ENCODE measurements at regions not wholly inside any gene's neighbourhood (a gene's known extent, or its start where the extent isn't known, plus 50 kb on each side); places are given as distances from the start of the nearest gene placed in this dataset.
A peak's percentile ranks its signal among the peaks of the same experiment; 100 is the strongest.
"Not testable (repeated sequence)": the region's sequence is repeated elsewhere in the genome, so short reads cannot be mapped to it uniquely, and the experiment has no call there.

- DNase-seq = peak; percentile 77
Measured at GRCh38 chr20:22691369-22692118, 107.2 kb upstream of the FOXA2 start.

GRCh38 chr20:22692119-22692475 is 107.7 kb upstream of the FOXA2 start:
- no peak for DNase-seq

- not testable (repeated sequence) for DNase-seq
Measured at GRCh38 chr20:22692620-22693019, 108.2 kb upstream of the FOXA2 start.

GRCh38 chr20:22696759-22697158 is 112.4 kb upstream of the FOXA2 start:
- DNase-seq = no peak

GRCh38 chr20:22698259-22698842 is 114.0 kb upstream of the FOXA2 start:
- DNase-seq = no peak

GRCh38 chr20:22699396-22699795 is 115.0 kb upstream of the FOXA2 start:
- no peak for DNase-seq

GRCh38 chr20:22700367-22700766 is 116.0 kb upstream of the FOXA2 start:
- no peak for DNase-seq

- no peak for DNase-seq
Measured at GRCh38 chr20:22701679-22702308, 117.4 kb upstream of the FOXA2 start.

GRCh38 chr20:22703843-22704242 is 119.5 kb upstream of the FOXA2 start:
- DNase-seq = no peak

GRCh38 chr20:22711971-22712755 is 127.8 kb upstream of the FOXA2 start:
- no peak for DNase-seq

GRCh38 chr20:22716821-22717351 is 132.5 kb upstream of the FOXA2 start:
- DNase-seq = no peak

- no peak for DNase-seq
Measured at GRCh38 chr20:22717466-22717865, 133.1 kb upstream of the FOXA2 start.

- no peak for DNase-seq
Measured at GRCh38 chr20:22719167-22719591, 134.8 kb upstream of the FOXA2 start.

GRCh38 chr20:22720206-22720605 is 135.8 kb upstream of the FOXA2 start:
- DNase-seq = no peak

- DNase-seq = no peak
Measured at GRCh38 chr20:22722811-22723210, 138.4 kb upstream of the FOXA2 start.

GRCh38 chr20:22723659-22724058 is 139.3 kb upstream of the FOXA2 start:
- no peak for DNase-seq

GRCh38 chr20:22728146-22728745 is 143.9 kb upstream of the FOXA2 start:
- DNase-seq = no peak

- DNase-seq = no peak
Measured at GRCh38 chr20:22729180-22729579, 144.8 kb upstream of the FOXA2 start.

- DNase-seq = no peak
Measured at GRCh38 chr20:22729616-22730236, 145.4 kb upstream of the FOXA2 start.

GRCh38 chr20:22732751-22733150 is 148.4 kb upstream of the FOXA2 start:
- DNase-seq = no peak

- not testable (repeated sequence) for DNase-seq
Measured at GRCh38 chr20:22734946-22735647, 150.7 kb upstream of the FOXA2 start.

- no peak for DNase-seq
Measured at GRCh38 chr20:22740829-22741228, 156.5 kb upstream of the FOXA2 start.

Measured in 8988T (cell line).